ENCODE measurements at regions not wholly inside any gene's neighbourhood (a gene's known extent, or its start where the extent isn't known, plus 50 kb on each side); places are given as distances from the start of the nearest gene placed in this dataset.

- H3K4me2 ChIP-seq (ENCODE audit: control insufficient read depth, insufficient read depth): no peak overlapping the region
- ATAC-seq (no peak), FAIRE-seq (no peak), DNase-seq (ENCODE audit: low read depth, low spot score) (no peak)
- H3K27me3 ChIP-seq (replicated peaks in 1 of 2; ENCODE audit: control insufficient read depth in 2 of 2, insufficient read depth in 2 of 2, low read length in 1 of 2): no peaks in the 10 kb centered on the region
- H3K36me3 ChIP-seq (ENCODE audit: control insufficient read depth in 2 of 2, insufficient read depth in 2 of 2, low read length in 1 of 2): no peaks in the 10 kb centered on the region
- intact Hi-C loops (cut with micrococcal nuclease; ENCODE audit: unreplicated experiment): no loop called here
- H3K9me3 ChIP-seq (replicated peaks; ENCODE audit: control insufficient read depth, insufficient read depth, low read length): no peaks in the 10 kb centered on the region
- in situ Hi-C loops (cut with MboI): no loop called here
- no peak overlapping the region for H3K4me3 ChIP-seq
- ChIA-PET SMC1A (ENCODE audit: uncharacterized antibody, unreplicated experiment) (no interaction called here), CTCF (no interaction called here), POLR2A (no interaction called here), RAD21 (ENCODE audit: unreplicated experiment) (no interaction called here)
- no TSS peak for BruUV-seq (replicated peaks)
- H3K9ac ChIP-seq (ENCODE audit: control insufficient read depth, insufficient read depth, low read length): no peak overlapping the region
- H3K79me2 ChIP-seq (ENCODE audit: control insufficient read depth, insufficient read depth, low read length): no peaks in the 10 kb centered on the region
- H3K4me1 ChIP-seq (ENCODE audit: control insufficient read depth, insufficient read depth, low read length): no peaks in the 10 kb centered on the region
- 13% methylated on average over 1 of the region's 1 CpG for WGBS (ENCODE audit: insufficient coverage, insufficient replicate concordance, low lambda C conversion rate, missing lambda C conversion rate)
- H3K27ac ChIP-seq (ENCODE audit: control insufficient read depth, insufficient read depth): no peak overlapping the region
- no peaks in the 10 kb centered on the region for H4K20me1 ChIP-seq (ENCODE audit: control insufficient read depth, insufficient read depth)
- H2AFZ ChIP-seq (ENCODE audit: control insufficient read depth, low read depth, low read length): no peak overlapping the region
- no peak for TF ChIP-seq ATF7 (IDR thresholded peaks at IDR 0.05; ENCODE audit: low read depth)
- TF ChIP-seq DPF2 (IDR thresholded peaks at IDR 0.05): no peak
- TF ChIP-seq ATF2 (IDR thresholded peaks at IDR 0.05; ENCODE audit: low read length): no peak
- no peak for TF ChIP-seq NR2F1 (conservative IDR thresholded peaks at IDR 0.05)
- TF ChIP-seq ZNF687 (IDR thresholded peaks at IDR 0.05): no peak
- TF ChIP-seq RCOR1 (conservative IDR thresholded peaks at IDR 0.05; ENCODE audit: low read depth, low read length): no peak
- TF ChIP-seq CUX1 (IDR thresholded peaks at IDR 0.05; ENCODE audit: insufficient replicate concordance, low read depth, low read length): no peak
- no peak for TF ChIP-seq EGR1 (IDR thresholded peaks at IDR 0.05; ENCODE audit: borderline replicate concordance in 1 of 2, low read depth in 2 of 2, low read length in 2 of 2)
- TF ChIP-seq FOS (IDR thresholded peaks at IDR 0.05; ENCODE audit: borderline replicate concordance, extremely low read depth, insufficient read length): no peak
- no peak for TF ChIP-seq HDGF (IDR thresholded peaks at IDR 0.05)
- no peak for TF ChIP-seq SMAD1 (IDR thresholded peaks at IDR 0.05; ENCODE audit: low read depth, partially characterized antibody)
These were observed 107.2 kb downstream of the GASK1B start for GRCh38 chr4:158065603-158066002.
